KMS-11 (cell line): ENCODE measurements at regions not wholly inside any gene's neighbourhood (a gene's known extent, or its start where the extent isn't known, plus 50 kb on each side); places are given as distances from the start of the nearest gene placed in this dataset.

Experiments used
- H2AFZ ChIP-seq: fragments of 200-600 bp; sonication (generic); 2 replicates; pipeline ENCODE4 v1.6.1; 2016; ENCODE audit warnings: antibody characterized with exemption, mixed run types, low read depth
- H3K27ac ChIP-seq: fragments of 200-600 bp; sonication (generic); 2 replicates; pipeline ENCODE4 v1.6.1; 2016; ENCODE audit warnings: mild to moderate bottlenecking, mixed run types
- H3K27me3 ChIP-seq: fragments of 200-600 bp; sonication (generic); 2 replicates; pipeline ENCODE4 v1.6.1; 2017; ENCODE audit warnings: mild to moderate bottlenecking, low read depth, mixed run types, moderate library complexity; ENCODE audit not compliant: insufficient read depth
- H3K36me3 ChIP-seq: fragments of 200-600 bp; sonication (generic); 2 replicates; pipeline ENCODE4 v1.6.1; 2017; ENCODE audit warnings: mild to moderate bottlenecking, mixed run types; ENCODE audit not compliant: insufficient read depth
- H3K4me1 ChIP-seq: fragments of 200-600 bp; sonication (generic); 2 replicates; pipeline ENCODE4 v1.6.1; 2016; ENCODE audit warnings: mild to moderate bottlenecking, low read depth, mixed run types; ENCODE audit not compliant: poor library complexity, severe bottlenecking
- H3K4me2 ChIP-seq: fragments of 200-600 bp; sonication (generic); 2 replicates; pipeline ENCODE4 v1.7.0; 2016; ENCODE audit warnings: mild to moderate bottlenecking, mixed run types
- H3K4me3 ChIP-seq: fragments of 200-600 bp; sonication (generic); IDR thresholded peaks from 2 replicates; pipeline ENCODE4 v1.6.1; 2017; ENCODE audit warnings: low read depth, low read length, mixed read lengths; ENCODE audit not compliant: insufficient read depth
- H3K79me2 ChIP-seq: fragments of 200-600 bp; sonication (generic); 2 replicates; pipeline ENCODE4 v1.6.1; 2016; ENCODE audit warnings: low read depth, mixed run types; ENCODE audit not compliant: insufficient read depth
- H3K9ac ChIP-seq: fragments of 200-600 bp; sonication (generic); 2 replicates; pipeline ENCODE4 v1.6.1; 2016; ENCODE audit warnings: mild to moderate bottlenecking, mixed run types
- H4K20me1 ChIP-seq: fragments of 200-600 bp; sonication (generic); 2 replicates; pipeline ENCODE4 v1.6.1; 2016; ENCODE audit warnings: mild to moderate bottlenecking, mixed run types; ENCODE audit not compliant: insufficient read depth
- TF ChIP-seq, protein P1 (sequence below): fragments of 200-600 bp; sonication (generic); conservative IDR thresholded peaks from 2 replicates; pipeline ENCODE4 v1.6.1; 2017; ENCODE audit warnings: low read depth, mild to moderate bottlenecking, antibody characterized with exemption, low read length, moderate library complexity, mixed read lengths

DNA sequence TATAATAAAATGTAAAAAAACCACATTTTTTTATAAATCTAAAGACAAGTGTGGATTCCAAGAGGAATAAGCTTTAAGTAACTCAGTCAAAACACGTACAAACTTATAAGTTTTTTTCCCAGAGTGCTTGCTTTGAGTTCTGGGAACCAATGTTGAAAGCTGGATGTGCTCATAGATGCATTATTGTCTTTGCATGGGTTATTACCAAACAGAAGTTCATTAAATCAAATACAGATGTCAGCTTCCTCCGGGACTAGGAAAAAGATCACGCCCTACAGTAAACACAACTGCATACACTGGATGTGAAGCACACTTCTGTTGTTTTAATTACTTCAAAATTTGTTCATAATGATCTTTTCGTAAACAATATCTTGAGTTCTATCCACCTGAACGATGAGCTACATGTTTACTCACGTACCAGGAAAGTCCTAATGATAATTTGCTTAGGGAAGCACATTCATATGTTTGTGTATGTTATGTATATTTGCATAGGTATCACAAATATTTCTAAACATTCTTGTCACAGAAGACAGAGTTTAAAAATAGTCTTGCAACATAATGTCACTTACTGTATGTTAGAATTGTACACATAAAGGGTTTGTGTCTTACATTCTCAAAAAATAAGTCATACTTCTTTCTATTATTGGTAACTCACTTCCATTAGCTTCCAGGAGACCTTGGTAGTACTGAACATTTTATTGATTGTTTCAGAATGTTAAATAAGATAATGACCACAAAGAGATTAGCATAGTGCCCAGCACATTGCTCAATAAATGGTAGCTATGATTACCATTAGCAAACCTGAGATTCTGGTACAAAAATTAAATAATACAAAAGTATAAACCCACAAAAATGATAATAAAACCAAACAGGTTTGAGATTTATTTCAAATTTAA, 427.4 kb downstream of the CETN3 start:
- Histone ChIP-seq H3K9ac (no peak overlapping the region), H3K27me3 (no peaks in the 10 kb centered on the region), H3K4me2 (no peak overlapping the region), H3K79me2 (no peaks in the 10 kb centered on the region), H4K20me1 (no peaks in the 10 kb centered on the region), H3K27ac (no peak overlapping the region), H3K4me1 (no peaks in the 10 kb centered on the region), H2AFZ (no peak overlapping the region), H3K36me3 (no peaks in the 10 kb centered on the region), H3K4me3 (no peak overlapping the region)
- TF ChIP-seq, protein P1, sequence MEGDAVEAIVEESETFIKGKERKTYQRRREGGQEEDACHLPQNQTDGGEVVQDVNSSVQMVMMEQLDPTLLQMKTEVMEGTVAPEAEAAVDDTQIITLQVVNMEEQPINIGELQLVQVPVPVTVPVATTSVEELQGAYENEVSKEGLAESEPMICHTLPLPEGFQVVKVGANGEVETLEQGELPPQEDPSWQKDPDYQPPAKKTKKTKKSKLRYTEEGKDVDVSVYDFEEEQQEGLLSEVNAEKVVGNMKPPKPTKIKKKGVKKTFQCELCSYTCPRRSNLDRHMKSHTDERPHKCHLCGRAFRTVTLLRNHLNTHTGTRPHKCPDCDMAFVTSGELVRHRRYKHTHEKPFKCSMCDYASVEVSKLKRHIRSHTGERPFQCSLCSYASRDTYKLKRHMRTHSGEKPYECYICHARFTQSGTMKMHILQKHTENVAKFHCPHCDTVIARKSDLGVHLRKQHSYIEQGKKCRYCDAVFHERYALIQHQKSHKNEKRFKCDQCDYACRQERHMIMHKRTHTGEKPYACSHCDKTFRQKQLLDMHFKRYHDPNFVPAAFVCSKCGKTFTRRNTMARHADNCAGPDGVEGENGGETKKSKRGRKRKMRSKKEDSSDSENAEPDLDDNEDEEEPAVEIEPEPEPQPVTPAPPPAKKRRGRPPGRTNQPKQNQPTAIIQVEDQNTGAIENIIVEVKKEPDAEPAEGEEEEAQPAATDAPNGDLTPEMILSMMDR = no peak

DNA sequence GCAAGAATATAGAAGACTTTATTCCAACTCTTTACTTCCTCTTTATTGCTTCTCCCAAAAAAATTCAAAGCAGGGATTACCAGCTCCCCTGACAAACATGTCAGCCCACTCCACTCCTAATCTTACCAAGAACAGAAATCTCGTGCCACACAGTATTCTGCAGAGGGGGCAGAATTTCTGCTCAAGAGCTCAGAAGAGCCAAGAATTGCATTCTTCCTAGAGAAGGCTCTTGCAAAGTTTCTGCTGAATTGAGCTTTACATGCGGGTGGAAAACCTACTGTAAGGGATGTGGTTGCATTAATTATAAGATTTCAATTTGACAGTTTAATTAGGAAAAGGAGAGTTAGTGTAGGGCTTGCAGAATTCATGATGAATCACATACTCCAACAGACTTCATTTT, 428.5 kb downstream of the CETN3 start:
- Histone ChIP-seq H4K20me1 (no peaks in the 10 kb centered on the region), H3K9ac (no peak overlapping the region), H3K27me3 (no peaks in the 10 kb centered on the region), H3K79me2 (no peaks in the 10 kb centered on the region), H3K4me1 (no peaks in the 10 kb centered on the region), H3K4me3 (no peak overlapping the region), H2AFZ (no peak overlapping the region), H3K36me3 (no peaks in the 10 kb centered on the region), H3K4me2 (no peak overlapping the region), H3K27ac (no peak overlapping the region)
- TF ChIP-seq, protein P1 = no peak

DNA sequence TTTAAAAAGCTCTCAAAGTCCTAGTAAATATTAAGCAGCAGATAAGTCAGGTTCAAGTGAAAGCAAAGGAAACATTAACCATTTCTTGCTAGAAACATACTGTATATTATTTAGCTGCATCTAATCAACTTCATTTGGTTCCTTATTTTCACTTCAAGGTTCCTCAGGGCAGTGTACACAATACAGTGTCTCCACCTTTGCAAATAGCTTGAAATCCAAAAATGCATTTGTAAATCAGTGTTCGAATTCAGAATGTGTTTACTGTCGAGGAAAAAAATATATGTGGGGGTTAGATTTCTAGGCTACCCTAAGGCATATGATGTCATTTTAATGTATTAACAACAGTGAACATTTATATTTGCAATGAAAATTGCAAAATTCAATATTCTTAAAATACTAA, 436.0 kb downstream of the CETN3 start:
- Histone ChIP-seq H4K20me1 (no peaks in the 10 kb centered on the region), H2AFZ (no peak overlapping the region), H3K4me1 (no peaks in the 10 kb centered on the region), H3K4me2 (no peak overlapping the region), H3K79me2 (no peaks in the 10 kb centered on the region), H3K9ac (no peak overlapping the region), H3K4me3 (no peak overlapping the region), H3K27me3 (no peaks in the 10 kb centered on the region), H3K27ac (no peak overlapping the region), H3K36me3 (no peaks in the 10 kb centered on the region)
- TF ChIP-seq, protein P1 = no peak

DNA sequence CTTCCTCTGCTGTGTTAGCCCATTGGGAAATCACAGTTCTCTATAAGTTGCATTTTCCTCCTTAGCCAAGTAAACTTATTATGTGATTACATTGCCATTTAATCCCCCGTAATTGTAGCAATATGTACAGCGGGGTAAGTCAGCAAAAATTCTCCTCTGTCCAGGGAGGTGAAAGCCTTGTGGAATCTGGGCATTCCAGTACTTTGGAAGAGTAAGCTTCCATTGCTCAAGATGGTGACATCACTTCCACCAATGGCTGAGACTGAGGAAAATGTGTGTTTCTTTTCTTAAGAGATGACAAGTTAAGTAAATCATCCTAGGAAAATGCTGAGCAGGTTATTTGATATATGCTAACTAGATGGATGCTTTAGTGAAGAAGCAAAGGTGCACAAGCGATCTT, 436.7 kb downstream of the CETN3 start:
- H3K9ac ChIP-seq = no peak overlapping the region
- TF ChIP-seq, protein P1 = no peak

More for the DNA sequence above, 436.7 kb downstream of the CETN3 start:
- no peaks in the 10 kb centered on the region for H4K20me1 ChIP-seq
- H3K4me1 ChIP-seq = no peaks in the 10 kb centered on the region
- no peak overlapping the region for H3K4me3 ChIP-seq
- H3K36me3 ChIP-seq = no peaks in the 10 kb centered on the region
- H3K27ac ChIP-seq = no peak overlapping the region
- H2AFZ ChIP-seq = no peak overlapping the region
- H3K27me3 ChIP-seq = no peaks in the 10 kb centered on the region
- no peaks in the 10 kb centered on the region for H3K79me2 ChIP-seq
- H3K4me2 ChIP-seq = no peak overlapping the region
